CD14-positive monocyte (primary cell): ENCODE measurements at regions not wholly inside any gene's neighbourhood (a gene's known extent, or its start where the extent isn't known, plus 50 kb on each side); places are given as distances from the start of the nearest gene placed in this dataset.

ENCODE experiments used
- DNase-seq, 3 donors: peaks; one replicate each; pipeline ENCODE4 v3.0.0-alpha.2; 2011 to 2022
- H2AFZ ChIP-seq: 2 replicates; pipeline ENCODE4 v1.6.0; 2012; ENCODE audit warnings: mild to moderate bottlenecking, low read depth, low read length, inconsistent platforms; ENCODE audit not compliant: insufficient read depth, poor library complexity, severe bottlenecking
- H3K27ac ChIP-seq, 2 donors: 1 replicate in 1 of 2; 2 replicates in 1 of 2; pipeline ENCODE4 v1.5.1; 2012 to 2013; ENCODE audit warnings: low read length in 2 of 2, control low read depth in 1 of 2, inconsistent platforms in 1 of 2, low read depth in 1 of 2, mild to moderate bottlenecking in 1 of 2
- H3K27me3 ChIP-seq, 2 donors: one replicate each; pipeline versions ENCODE4 v1.6.0 to v1.6.1; 2011 to 2013; ENCODE audit warnings: low read length in 2 of 2; ENCODE audit not compliant: control insufficient read depth in 2 of 2, insufficient read depth in 2 of 2
- H3K36me3 ChIP-seq, 2 donors: replicated peaks in 1 of 2; 1 replicate in 1 of 2; 2 replicates in 1 of 2; pipeline versions ENCODE4 v1.5.1 to v1.6.1; 2012 to 2013; ENCODE audit warnings: low read length in 2 of 2, control low read depth in 1 of 2, inconsistent platforms in 1 of 2, mild to moderate bottlenecking in 1 of 2; ENCODE audit not compliant: insufficient read depth in 2 of 2, control insufficient read depth in 1 of 2
- H3K4me1 ChIP-seq, 2 donors: 1 replicate in 1 of 2; 2 replicates in 1 of 2; pipeline versions ENCODE4 v1.5.1 to v1.6.1; 2012 to 2013; ENCODE audit warnings: low read length in 2 of 2, control low read depth in 1 of 2, inconsistent platforms in 1 of 2, mild to moderate bottlenecking in 1 of 2, moderate library complexity in 1 of 2; ENCODE audit not compliant: insufficient read depth in 2 of 2, control insufficient read depth in 1 of 2
- H3K4me2 ChIP-seq: replicated peaks from 2 replicates; pipeline ENCODE3; 2012; ENCODE audit warnings: low read length, moderate library complexity, mild to moderate bottlenecking; ENCODE audit not compliant: poor library complexity, severe bottlenecking; ENCODE audit errors: extremely low read depth
- H3K4me3 ChIP-seq, 3 experiments: fragments of 200-600 bp in 1 of 3; sonication (generic) in 1 of 3; replicated peaks in 1 of 3; 1 replicate in 2 of 3; 2 replicates in 1 of 3; pipeline ENCODE4 v1.5.1; 2011 to 2013; ENCODE audit warnings: low read length in 3 of 3, mild to moderate bottlenecking in 3 of 3, control low read depth in 2 of 3, low read depth in 2 of 3, inconsistent platforms in 1 of 3, moderate library complexity in 1 of 3
- H3K79me2 ChIP-seq: 2 replicates; pipeline ENCODE4 v1.6.0; 2012; ENCODE audit warnings: mild to moderate bottlenecking, control low read depth, inconsistent platforms, low read length, moderate library complexity; ENCODE audit not compliant: insufficient read depth
- H3K9ac ChIP-seq: 2 replicates; pipeline ENCODE4 v1.6.0; 2017; ENCODE audit warnings: low read length, mild to moderate bottlenecking; ENCODE audit not compliant: insufficient read depth, poor library complexity, severe bottlenecking
- H3K9me3 ChIP-seq, 2 donors: replicated peaks in 1 of 2; 1 replicate in 1 of 2; 2 replicates in 1 of 2; pipeline versions ENCODE4 v1.5.1 to v1.6.1; 2012 to 2013; ENCODE audit warnings: low read length in 2 of 2, control low read depth in 1 of 2; ENCODE audit not compliant: control insufficient read depth in 1 of 2, insufficient read depth in 1 of 2
- H4K20me1 ChIP-seq: 2 replicates; pipeline ENCODE4 v1.6.0; 2012; ENCODE audit warnings: mild to moderate bottlenecking, low read length, control low read depth, moderate library complexity; ENCODE audit not compliant: insufficient read depth
- H3K27ac Mint-ChIP-seq, 7 donors: one replicate each; pipeline ENCODE4 v1.8.0; 2020; ENCODE audit warnings: mild to moderate bottlenecking in 7 of 7, mixed read lengths in 7 of 7, moderate library complexity in 6 of 7, inconsistent platforms in 2 of 7
- H3K27me3 Mint-ChIP-seq, 3 donors: one replicate each; pipeline ENCODE4 v1.8.0; 2021 to 2022; ENCODE audit warnings: low read depth in 3 of 3, mild to moderate bottlenecking in 3 of 3, mixed read lengths in 3 of 3, moderate library complexity in 3 of 3, inconsistent platforms in 1 of 3
- H3K36me3 Mint-ChIP-seq, 2 donors: one replicate each; pipeline ENCODE4 v1.8.0; 2020; ENCODE audit warnings: mixed read lengths in 2 of 2, inconsistent platforms in 1 of 2, mild to moderate bottlenecking in 1 of 2
- H3K4me1 Mint-ChIP-seq: one replicate; pipeline ENCODE4 v1.8.0; 2020; ENCODE audit warnings: mild to moderate bottlenecking, mixed read lengths
- H3K4me3 Mint-ChIP-seq, 2 donors: one replicate each; pipeline ENCODE4 v1.8.0; 2020; ENCODE audit warnings: mild to moderate bottlenecking in 2 of 2, mixed read lengths in 2 of 2, moderate library complexity in 1 of 2
- H3K9me3 Mint-ChIP-seq, 7 donors: one replicate each; pipeline ENCODE4 v1.8.0; 2020 to 2022; ENCODE audit warnings: mixed read lengths in 7 of 7, mild to moderate bottlenecking in 6 of 7, moderate library complexity in 6 of 7, inconsistent platforms in 2 of 7
- CTCF ChIP-seq: fragments of 200-600 bp; IDR thresholded peaks from one replicate; pipeline ENCODE4 v1.8.0; 2022; ENCODE audit warnings: antibody characterized with exemption, mild to moderate bottlenecking
- WGBS: methylation state at CpG from one replicate; pipeline ENCODE4 v1.1.5; 2013; ENCODE audit warnings: missing lambda C conversion rate; ENCODE audit not compliant: insufficient coverage; 5-methylcytosine and 5-hydroxymethylcytosine counted together
- intact Hi-C, 2 donors: fragments of 100-400 bp; cut with micrococcal nuclease; formaldehyde crosslinking; loops; one replicate each; pipeline versions ENCODE4 v1.15.0 to v1.15.1; 2023

DNA sequence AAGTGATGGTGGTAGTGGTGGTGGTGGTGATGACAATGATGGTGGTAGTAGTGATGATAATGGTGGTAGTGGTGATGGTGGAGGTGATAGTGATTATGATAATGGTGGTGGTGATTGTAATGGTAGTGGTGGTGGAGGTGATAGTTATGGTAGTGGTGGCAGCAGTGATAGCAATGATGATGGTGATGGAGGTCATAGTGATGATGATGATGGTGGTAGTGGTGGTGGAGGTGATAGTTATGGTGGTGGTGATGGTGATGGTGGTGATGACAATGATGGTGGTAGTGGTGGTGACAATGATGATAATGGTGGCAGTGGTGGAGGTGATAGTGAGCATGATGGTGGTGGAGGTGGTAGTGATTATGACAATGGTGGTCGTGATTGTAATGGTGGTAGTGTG, 191.7 kb upstream of the RNF32 start:
- H3K79me2 ChIP-seq, result no peaks in the 10 kb centered on the region
- 69% methylated on average over 1 of the region's 1 CpG for WGBS
- Mint-ChIP-seq H3K9me3 (peaks cover 0 to 3% (median 0%) of the 10 kb centered on the region in 7 donors), H3K27ac (no peak overlapping the region), H3K27me3 (peaks cover 0 to 6% (median 0%) of the 10 kb centered on the region in 3 donors), H3K4me1 (no peaks in the 10 kb centered on the region), H3K36me3 (no peaks in the 10 kb centered on the region), H3K4me3 (no peak overlapping the region)
- H3K9me3 ChIP-seq, result no peaks in the 10 kb centered on the region
- no peaks in the 10 kb centered on the region for H3K4me1 ChIP-seq
- H3K27ac ChIP-seq, result no peak overlapping the region
- no peak overlapping the region for H3K9ac ChIP-seq
- no peak overlapping the region for H3K4me2 ChIP-seq
- no peaks in the 10 kb centered on the region for H4K20me1 ChIP-seq
- no peak for TF ChIP-seq CTCF
- DNase-seq, result no peak
- H3K36me3 ChIP-seq, result no peaks in the 10 kb centered on the region
- no peak overlapping the region for H3K4me3 ChIP-seq
- no peaks in the 10 kb centered on the region for H3K27me3 ChIP-seq
- H2AFZ ChIP-seq, result no peak overlapping the region
- intact Hi-C loops, result no loop called here

DNA sequence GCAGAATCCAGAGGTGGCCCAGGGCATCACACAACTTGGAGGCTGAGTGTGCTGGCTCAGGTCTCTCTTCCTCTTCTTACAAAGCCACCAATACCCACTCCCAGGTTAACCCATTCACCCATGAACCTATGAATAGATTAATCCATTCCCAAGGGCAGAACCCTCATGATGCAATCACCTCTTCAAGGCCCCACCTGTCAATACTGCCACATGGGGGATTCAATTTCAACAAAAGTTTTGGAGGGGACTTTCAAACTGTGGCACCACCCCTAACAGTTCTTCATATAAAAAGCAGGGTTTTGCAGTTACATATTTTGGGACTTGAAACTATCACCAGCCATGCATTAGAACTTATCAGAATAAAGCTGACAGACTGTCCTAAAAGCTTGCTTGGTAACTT, 193.6 kb upstream of the RNF32 start:
- Histone ChIP-seq H4K20me1 (no peaks in the 10 kb centered on the region), H3K27ac (no peak overlapping the region), H3K4me3 (no peak overlapping the region), H2AFZ (no peak overlapping the region), H3K9me3 (no peaks in the 10 kb centered on the region), H3K4me2 (no peak overlapping the region), H3K27me3 (no peaks in the 10 kb centered on the region), H3K4me1 (no peaks in the 10 kb centered on the region), H3K79me2 (no peaks in the 10 kb centered on the region), H3K9ac (no peak overlapping the region), H3K36me3 (no peaks in the 10 kb centered on the region)
- Mint-ChIP-seq H3K36me3 (no peaks in the 10 kb centered on the region), H3K27me3 (peaks cover 0 to 6% (median 4%) of the 10 kb centered on the region in 3 donors), H3K9me3 (peaks cover 0 to 3% (median 0%) of the 10 kb centered on the region in 7 donors), H3K4me3 (no peak overlapping the region), H3K27ac (no peak overlapping the region), H3K4me1 (no peaks in the 10 kb centered on the region)
- no peak for TF ChIP-seq CTCF
- intact Hi-C loops, result no loop called here
- DNase-seq, result no peak
